LNCAP (cell line): ENCODE measurements at regions not wholly inside any gene's neighbourhood (a gene's known extent, or its start where the extent isn't known, plus 50 kb on each side); places are given as distances from the start of the nearest gene placed in this dataset.

Experiments
- TF ChIP-seq, protein P1 (sequence below): fragments of 450-650 bp; IDR thresholded peaks from 2 replicates; pipeline ENCODE4 v1.5.1; 2017; ENCODE audit warnings: mild to moderate bottlenecking

DNA sequence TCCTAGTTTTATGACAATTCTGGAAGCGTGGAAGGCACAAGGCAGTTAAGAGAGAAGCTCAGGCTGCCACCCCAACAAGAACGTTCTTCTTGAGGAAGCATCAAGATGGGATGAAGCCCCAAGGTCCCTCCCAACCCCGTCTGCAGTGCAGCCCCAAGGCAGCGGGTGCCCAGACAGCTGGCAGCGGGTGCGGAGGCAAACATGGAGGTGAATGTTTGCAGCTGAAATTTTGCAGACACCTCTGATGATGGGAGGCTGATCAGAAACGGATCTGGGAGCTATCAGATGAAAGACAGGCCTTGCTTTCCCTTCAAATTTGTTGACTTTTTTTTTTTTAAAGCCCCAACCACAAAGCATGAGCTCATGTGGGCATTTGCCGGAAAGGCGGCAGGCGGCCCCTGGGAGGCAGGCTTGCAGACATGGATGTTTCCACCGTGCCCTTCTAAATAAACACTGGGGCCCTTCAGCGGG lies 230.7 kb upstream of the RTL1 start:
- TF ChIP-seq, protein P1, sequence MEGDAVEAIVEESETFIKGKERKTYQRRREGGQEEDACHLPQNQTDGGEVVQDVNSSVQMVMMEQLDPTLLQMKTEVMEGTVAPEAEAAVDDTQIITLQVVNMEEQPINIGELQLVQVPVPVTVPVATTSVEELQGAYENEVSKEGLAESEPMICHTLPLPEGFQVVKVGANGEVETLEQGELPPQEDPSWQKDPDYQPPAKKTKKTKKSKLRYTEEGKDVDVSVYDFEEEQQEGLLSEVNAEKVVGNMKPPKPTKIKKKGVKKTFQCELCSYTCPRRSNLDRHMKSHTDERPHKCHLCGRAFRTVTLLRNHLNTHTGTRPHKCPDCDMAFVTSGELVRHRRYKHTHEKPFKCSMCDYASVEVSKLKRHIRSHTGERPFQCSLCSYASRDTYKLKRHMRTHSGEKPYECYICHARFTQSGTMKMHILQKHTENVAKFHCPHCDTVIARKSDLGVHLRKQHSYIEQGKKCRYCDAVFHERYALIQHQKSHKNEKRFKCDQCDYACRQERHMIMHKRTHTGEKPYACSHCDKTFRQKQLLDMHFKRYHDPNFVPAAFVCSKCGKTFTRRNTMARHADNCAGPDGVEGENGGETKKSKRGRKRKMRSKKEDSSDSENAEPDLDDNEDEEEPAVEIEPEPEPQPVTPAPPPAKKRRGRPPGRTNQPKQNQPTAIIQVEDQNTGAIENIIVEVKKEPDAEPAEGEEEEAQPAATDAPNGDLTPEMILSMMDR = no peak

DNA sequence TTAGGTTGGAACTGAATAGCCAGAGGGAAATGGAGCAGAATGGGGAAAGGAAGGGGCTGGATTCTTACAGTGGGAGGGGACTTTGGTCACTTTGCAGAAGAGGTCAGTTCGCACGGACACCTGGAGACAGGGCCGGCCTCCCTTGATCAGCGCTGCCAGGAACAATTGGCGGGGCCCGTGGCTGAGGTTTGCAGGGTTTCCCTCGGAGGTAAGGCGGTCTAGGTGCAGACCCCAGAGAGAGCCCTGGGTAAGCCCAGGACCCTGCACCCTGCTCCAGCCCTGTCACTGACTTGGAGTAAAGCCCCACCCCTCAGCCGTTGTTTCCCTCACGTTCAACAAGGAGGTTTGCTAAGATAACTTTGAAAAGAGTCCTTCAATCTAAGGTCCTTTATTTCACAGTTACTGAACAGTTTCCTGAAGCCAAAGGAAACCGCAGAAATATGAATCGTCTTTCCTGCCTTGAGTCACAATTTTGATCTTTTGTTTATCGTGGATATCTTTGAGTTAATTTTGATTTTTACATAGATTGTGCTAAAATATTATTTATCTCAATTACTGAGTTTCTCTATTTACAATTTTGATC lies 231.4 kb upstream of the RTL1 start:
- TF ChIP-seq, protein P1 = no peak

DNA sequence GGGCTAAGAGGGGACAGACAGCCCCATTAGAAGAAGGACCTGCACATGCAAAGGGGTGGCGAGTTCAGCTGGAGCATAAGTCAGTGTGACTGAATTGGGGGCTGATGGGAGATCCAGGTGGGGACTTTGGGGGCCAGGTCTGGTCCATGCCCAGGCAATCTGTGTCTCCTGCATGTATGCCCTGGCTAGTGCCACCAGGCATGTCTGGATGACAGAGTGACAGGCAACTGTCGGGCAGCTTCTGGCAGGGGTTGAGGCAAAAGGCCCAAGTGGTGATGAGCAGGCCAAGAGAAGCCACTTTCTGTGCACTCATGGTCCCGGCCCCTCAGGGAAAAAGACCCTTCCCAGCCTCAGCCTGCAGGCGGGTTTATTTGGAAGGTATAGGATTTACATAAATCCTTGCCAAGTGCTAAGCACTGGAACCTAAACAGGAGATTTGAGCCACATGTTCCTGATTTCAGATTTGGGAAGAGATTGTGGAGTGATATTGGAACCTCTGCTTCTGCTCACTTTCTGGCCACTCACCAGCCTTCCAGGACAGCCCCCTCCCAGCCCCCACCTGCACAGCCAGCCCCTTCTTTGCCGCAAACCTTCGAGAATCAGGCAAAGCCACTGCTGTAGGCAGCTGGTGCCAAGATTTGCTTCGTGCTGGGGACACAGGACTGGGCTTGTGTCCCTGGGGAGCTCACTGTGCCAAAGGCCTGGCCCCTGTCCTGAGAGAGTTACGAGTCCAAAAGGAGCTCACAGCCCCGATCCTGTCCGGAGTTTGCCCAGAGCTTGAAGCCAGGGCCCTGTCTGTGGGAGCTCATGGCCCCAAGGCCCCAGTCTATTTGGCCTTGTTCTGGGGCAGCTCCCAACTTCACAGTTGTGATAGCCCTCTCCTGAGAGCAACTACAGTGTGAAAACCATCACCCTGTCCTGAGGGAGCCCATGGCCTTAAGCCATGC lies 232.5 kb upstream of the RTL1 start:
- TF ChIP-seq, protein P1 = no peak

DNA sequence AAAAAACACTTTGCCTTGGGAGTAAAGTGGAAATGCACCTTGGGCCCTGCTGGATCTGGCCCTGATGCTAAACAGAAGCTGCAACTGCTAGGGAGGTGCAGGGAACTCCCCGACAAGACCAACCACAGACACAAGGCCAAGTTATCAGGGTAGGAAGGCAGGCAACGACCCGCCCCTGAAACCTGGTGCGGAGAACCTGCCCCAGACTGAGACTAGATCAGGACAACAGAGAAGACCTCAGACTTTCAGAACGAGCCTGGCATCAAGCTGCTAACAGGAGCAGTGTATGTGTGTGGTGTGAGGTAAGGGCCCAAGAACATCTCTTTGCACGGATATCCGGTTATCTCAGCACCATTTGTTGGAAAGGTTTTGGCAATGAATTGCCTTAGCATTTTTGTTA lies 233.7 kb upstream of the RTL1 start:
- TF ChIP-seq, protein P1 = no peak

DNA sequence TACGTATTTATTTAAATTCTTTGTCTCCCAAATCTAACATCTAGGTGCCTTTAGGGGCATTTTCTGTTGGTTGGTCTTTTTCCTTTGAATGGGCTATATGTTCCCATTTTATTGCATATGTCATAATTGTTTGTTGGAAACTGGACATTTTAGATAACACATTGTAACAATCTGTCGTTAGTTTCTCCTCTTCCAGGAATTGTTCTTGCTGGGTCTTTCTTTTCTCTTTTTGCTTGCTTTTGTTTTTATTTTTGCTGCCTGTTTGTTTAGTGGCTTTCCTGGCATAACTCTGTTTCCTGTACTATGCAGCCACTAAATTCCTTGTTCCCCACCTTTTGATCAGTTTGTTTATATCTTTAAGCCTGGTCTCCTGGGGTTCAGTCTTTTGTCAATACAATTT lies 244.3 kb upstream of the RTL1 start:
- TF ChIP-seq, protein P1 = no peak

DNA sequence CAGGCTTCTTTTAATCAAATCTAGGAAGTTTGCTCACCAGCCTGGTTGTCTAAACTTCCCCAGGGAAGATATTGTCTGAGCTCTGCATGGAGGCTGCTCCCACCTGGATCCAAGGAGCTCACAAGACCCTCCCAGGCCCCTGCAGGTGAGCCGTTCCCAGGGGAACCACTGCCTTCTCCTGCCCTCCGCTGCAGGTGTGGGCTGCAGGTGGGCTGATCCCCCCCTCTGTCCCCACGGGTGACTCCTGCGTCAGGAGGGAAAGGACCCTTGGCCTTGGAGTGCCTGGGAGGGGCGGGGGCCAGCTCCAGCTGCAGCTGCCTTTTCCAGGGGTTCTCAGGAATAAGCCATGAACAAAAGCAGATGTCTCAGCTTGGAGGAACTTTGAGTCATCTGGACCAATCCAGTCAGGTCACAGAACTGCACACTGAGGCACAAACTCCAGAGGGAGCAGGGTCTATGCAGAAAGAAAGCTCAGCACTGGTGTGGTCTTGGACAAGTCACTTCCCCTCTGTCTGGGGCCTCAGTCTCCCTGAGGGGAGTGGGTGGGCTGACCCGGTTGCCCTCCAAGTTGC lies 246.6 kb upstream of the RTL1 start:
- TF ChIP-seq, protein P1 = no peak

DNA sequence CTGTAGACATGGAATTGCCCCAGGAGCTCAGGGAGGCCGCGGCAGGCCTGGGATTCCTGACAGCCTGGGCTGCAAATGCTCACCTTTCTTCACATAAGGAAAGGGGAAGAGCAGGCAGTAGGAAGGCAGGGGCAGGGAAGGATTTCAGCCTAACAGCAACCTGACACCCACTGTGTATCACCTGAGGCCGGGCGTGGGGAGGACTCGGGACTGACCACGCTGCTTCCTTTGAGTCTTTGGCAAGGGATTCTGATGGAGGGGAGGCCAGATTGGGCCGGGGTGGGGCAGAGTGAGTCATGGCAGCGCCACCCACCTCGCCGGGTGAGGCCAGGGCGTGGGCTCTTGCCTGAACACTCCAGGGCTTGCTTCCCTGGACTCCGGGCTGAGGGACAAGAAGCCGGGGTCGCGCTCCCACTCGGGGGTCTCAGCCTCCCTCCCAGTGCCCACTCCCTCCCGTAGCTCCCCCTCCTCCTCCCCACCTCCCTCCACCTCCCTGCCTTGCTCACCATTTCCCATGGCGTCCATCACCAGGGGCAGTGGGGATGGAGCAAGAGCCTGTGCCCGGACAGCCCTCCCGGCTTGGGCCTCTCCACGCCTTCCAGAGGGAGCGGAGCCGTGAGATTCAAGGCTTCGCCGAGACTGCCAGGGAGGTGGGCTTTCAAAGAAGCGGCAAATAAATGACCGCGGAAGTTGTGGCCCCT lies 247.9 kb upstream of the RTL1 start:
- TF ChIP-seq, protein P1 = no peak
